Mesothelial cell of epicardium (in vitro differentiated cells): ENCODE measurements at regions not wholly inside any gene's neighbourhood (a gene's known extent, or its start where the extent isn't known, plus 50 kb on each side); places are given as distances from the start of the nearest gene placed in this dataset.
A peak's percentile ranks its signal among the peaks of the same experiment; 100 is the strongest.

Experiments
- DNase-seq, 2 experiments: peaks; one replicate each; pipeline ENCODE4 v3.0.0; 2021; ENCODE audit warnings: low spot score in 2 of 2; ENCODE audit not compliant: unreplicated experiment in 2 of 2
- H3K27ac Mint-ChIP-seq: 2 replicates; pipeline ENCODE4 v1.8.0; 2021; ENCODE audit warnings: mixed read lengths
- H3K27me3 Mint-ChIP-seq: 2 replicates; pipeline ENCODE4 v1.8.0; 2021; ENCODE audit warnings: low read depth, mixed read lengths
- H3K36me3 Mint-ChIP-seq: 2 replicates; pipeline ENCODE4 v1.8.0; 2021; ENCODE audit warnings: mixed read lengths
- H3K4me1 Mint-ChIP-seq: 2 replicates; pipeline ENCODE4 v1.8.0; 2021; ENCODE audit warnings: mixed read lengths
- H3K4me3 Mint-ChIP-seq: 2 replicates; pipeline ENCODE4 v1.8.0; 2021; ENCODE audit warnings: mild to moderate bottlenecking, moderate library complexity, mixed read lengths
- H3K9me3 Mint-ChIP-seq: 2 replicates; pipeline ENCODE4 v1.8.0; 2021; ENCODE audit warnings: mixed read lengths
- CTCF ChIP-seq: fragments of 200-600 bp; sonication (generic); IDR thresholded peaks from one replicate; pipeline ENCODE4 v1.5.0; 2021; ENCODE audit warnings: antibody characterized with exemption; ENCODE audit not compliant: unreplicated experiment

GRCh38 chr15:31452595-31453557, 126.2 kb downstream of the KLF13 start:
- Mint-ChIP-seq H3K27ac (no peak overlapping the region), H3K9me3 (peaks cover 20% of the 10 kb centered on the region), H3K27me3 (no peaks in the 10 kb centered on the region), H3K4me3 (no peak overlapping the region), H3K4me1 (peaks cover 3% of the 10 kb centered on the region), H3K36me3 (no peaks in the 10 kb centered on the region)
- no peak for TF ChIP-seq CTCF
- DNase-seq, result no peak

GRCh38 chr15:31453558-31454318, 127.1 kb downstream of the KLF13 start:
- Mint-ChIP-seq H3K4me1 (peaks cover under 1% of the 10 kb centered on the region), H3K4me3 (no peak overlapping the region), H3K27ac (no peak overlapping the region), H3K36me3 (no peaks in the 10 kb centered on the region), H3K9me3 (peaks cover 20% of the 10 kb centered on the region), H3K27me3 (peaks cover 3% of the 10 kb centered on the region)
- no peak for TF ChIP-seq CTCF
- DNase-seq, result no peak

GRCh38 chr15:31455499-31455898, 128.9 kb downstream of the KLF13 start:
- Mint-ChIP-seq H3K9me3 (peaks cover 17% of the 10 kb centered on the region), H3K36me3 (no peaks in the 10 kb centered on the region), H3K4me1 (no peaks in the 10 kb centered on the region), H3K4me3 (no peak overlapping the region), H3K27ac (no peak overlapping the region), H3K27me3 (peaks cover 5% of the 10 kb centered on the region)
- peak; percentile 32 for TF ChIP-seq CTCF
- no peak for DNase-seq

GRCh38 chr15:31456354-31457060, 129.9 kb downstream of the KLF13 start:
- Mint-ChIP-seq H3K4me3 (no peak overlapping the region), H3K36me3 (no peaks in the 10 kb centered on the region), H3K9me3 (peaks cover 9% of the 10 kb centered on the region), H3K4me1 (no peaks in the 10 kb centered on the region), H3K27me3 (peaks cover 5% of the 10 kb centered on the region), H3K27ac (no peak overlapping the region)
- no peak for TF ChIP-seq CTCF
- DNase-seq, result no peak

GRCh38 chr15:31457161-31457560, 130.5 kb downstream of the KLF13 start:
- no peak for TF ChIP-seq CTCF
- no peaks in the 10 kb centered on the region for H3K36me3 Mint-ChIP-seq
- H3K27me3 Mint-ChIP-seq, result peaks cover 5% of the 10 kb centered on the region
- H3K27ac Mint-ChIP-seq, result no peak overlapping the region
- no peak overlapping the region for H3K4me3 Mint-ChIP-seq
- no peaks in the 10 kb centered on the region for H3K4me1 Mint-ChIP-seq
- no peak for DNase-seq
- peaks cover 9% of the 10 kb centered on the region for H3K9me3 Mint-ChIP-seq
